ENCODE measurements at regions not wholly inside any gene's neighbourhood (a gene's known extent, or its start where the extent isn't known, plus 50 kb on each side); places are given as distances from the start of the nearest gene placed in this dataset.

DNA sequence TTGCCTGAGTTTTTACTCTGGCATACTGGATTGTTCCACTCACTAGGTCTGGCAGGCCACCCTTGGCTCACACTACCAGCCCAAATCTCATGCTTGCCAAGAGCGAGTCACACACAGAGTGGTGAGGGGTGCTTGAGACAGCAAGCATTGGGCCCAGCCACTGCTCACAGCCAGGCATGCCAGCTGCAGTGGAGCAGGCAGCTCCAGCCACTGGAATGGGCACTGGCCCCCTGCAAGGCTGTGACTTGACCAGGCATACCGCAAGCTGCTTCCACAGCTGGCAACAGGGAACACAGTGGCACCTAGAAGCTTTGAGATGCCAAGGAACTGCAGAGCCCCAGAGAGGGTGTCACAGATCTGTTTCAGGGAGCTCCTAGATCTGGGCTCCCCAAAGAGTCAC, 488.5 kb downstream of the LRFN5 start:
- no peak for ATAC-seq
- TF ChIP-seq CREB5 (CRISPR knock-in tag; IDR thresholded peaks at IDR 0.05; ENCODE audit: low read depth) (no peak), RARB (CRISPR knock-in tag; IDR thresholded peaks at IDR 0.05) (no peak)

DNA sequence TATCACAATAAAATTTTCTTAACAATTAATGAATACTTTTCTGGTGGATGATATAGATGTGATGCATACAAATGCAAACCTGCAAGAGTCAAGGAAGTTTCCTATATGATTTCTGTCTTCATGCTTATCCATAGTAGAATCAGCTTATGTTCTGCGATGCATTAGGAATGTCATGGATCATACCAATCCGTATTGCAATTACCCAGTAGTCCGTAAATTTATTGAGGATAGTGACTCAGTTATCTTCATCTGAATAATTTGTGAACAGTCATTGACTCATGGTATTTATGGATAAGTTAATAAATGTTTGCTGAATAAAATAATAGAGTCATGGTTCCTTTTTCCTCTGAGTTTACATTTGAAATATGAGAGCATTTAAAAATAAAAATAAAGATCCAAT, 483.4 kb downstream of the LRFN5 start:
- ATAC-seq, result no peak
- TF ChIP-seq BACH2 (CRISPR knock-in tag; IDR thresholded peaks at IDR 0.05; ENCODE audit: borderline replicate concordance), result no peak
- no peak for TF ChIP-seq ZFP3 (CRISPR knock-in tag; IDR thresholded peaks at IDR 0.05)
- no peak for TF ChIP-seq PATZ1 (CRISPR knock-in tag; IDR thresholded peaks at IDR 0.05; ENCODE audit: borderline replicate concordance)
- TF ChIP-seq CSRNP3 (CRISPR knock-in tag; IDR thresholded peaks at IDR 0.05), result no peak
- no peak for TF ChIP-seq SNAI2 (CRISPR knock-in tag; IDR thresholded peaks at IDR 0.05)
- TF ChIP-seq ZC3H10 (CRISPR knock-in tag; IDR thresholded peaks at IDR 0.05), result no peak
- TF ChIP-seq ZNF565 (CRISPR knock-in tag; conservative IDR thresholded peaks at IDR 0.05; ENCODE audit: low read depth), result no peak
- no peak for TF ChIP-seq TCF4 (CRISPR knock-in tag; IDR thresholded peaks at IDR 0.05; ENCODE audit: borderline replicate concordance)
- TF ChIP-seq ISL1 (CRISPR knock-in tag; IDR thresholded peaks at IDR 0.05), result no peak
- no peak for TF ChIP-seq ARNTL (CRISPR knock-in tag; IDR thresholded peaks at IDR 0.05; ENCODE audit: borderline replicate concordance, low read depth)
- no peak for TF ChIP-seq PPARA (CRISPR knock-in tag; IDR thresholded peaks at IDR 0.05; ENCODE audit: borderline replicate concordance)
- TF ChIP-seq, protein P1, sequence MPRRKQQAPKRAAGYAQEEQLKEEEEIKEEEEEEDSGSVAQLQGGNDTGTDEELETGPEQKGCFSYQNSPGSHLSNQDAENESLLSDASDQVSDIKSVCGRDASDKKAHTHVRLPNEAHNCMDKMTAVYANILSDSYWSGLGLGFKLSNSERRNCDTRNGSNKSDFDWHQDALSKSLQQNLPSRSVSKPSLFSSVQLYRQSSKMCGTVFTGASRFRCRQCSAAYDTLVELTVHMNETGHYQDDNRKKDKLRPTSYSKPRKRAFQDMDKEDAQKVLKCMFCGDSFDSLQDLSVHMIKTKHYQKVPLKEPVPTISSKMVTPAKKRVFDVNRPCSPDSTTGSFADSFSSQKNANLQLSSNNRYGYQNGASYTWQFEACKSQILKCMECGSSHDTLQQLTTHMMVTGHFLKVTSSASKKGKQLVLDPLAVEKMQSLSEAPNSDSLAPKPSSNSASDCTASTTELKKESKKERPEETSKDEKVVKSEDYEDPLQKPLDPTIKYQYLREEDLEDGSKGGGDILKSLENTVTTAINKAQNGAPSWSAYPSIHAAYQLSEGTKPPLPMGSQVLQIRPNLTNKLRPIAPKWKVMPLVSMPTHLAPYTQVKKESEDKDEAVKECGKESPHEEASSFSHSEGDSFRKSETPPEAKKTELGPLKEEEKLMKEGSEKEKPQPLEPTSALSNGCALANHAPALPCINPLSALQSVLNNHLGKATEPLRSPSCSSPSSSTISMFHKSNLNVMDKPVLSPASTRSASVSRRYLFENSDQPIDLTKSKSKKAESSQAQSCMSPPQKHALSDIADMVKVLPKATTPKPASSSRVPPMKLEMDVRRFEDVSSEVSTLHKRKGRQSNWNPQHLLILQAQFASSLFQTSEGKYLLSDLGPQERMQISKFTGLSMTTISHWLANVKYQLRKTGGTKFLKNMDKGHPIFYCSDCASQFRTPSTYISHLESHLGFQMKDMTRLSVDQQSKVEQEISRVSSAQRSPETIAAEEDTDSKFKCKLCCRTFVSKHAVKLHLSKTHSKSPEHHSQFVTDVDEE (CRISPR knock-in tag; IDR thresholded peaks at IDR 0.05), result no peak
- TF ChIP-seq CSDC2 (CRISPR knock-in tag; IDR thresholded peaks at IDR 0.05), result no peak
- no peak for TF ChIP-seq TOX (CRISPR knock-in tag; IDR thresholded peaks at IDR 0.05; ENCODE audit: borderline replicate concordance)
- TF ChIP-seq ZNF70 (CRISPR knock-in tag; IDR thresholded peaks at IDR 0.05), result no peak
- no peak for TF ChIP-seq CREB5 (CRISPR knock-in tag; IDR thresholded peaks at IDR 0.05; ENCODE audit: low read depth)
- TF ChIP-seq POU6F1 (CRISPR knock-in tag; IDR thresholded peaks at IDR 0.05; ENCODE audit: borderline replicate concordance, low read depth), result no peak

DNA sequence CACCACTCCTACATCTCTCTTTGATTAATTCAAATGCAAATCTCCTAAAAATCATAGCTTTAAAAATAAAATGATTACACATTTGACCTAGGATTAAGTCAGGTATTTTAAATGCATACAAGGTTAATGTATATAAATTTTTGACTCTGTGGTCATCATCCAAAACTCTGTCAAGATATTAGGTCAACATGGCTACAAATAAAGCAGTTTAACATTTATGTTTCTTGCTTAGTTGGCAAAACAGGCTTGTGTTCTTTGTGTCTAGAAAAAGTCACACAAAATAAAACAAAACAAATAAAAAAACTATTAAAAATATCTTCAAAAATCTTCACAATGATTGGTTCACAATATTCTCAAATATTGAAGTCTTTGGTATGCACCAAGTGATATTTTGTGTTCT, 473.2 kb downstream of the LRFN5 start:
- ATAC-seq, result no peak
- TF ChIP-seq ZFP30 (CRISPR knock-in tag; IDR thresholded peaks at IDR 0.05), result no peak
- no peak for TF ChIP-seq TCF4 (CRISPR knock-in tag; IDR thresholded peaks at IDR 0.05; ENCODE audit: borderline replicate concordance)
- TF ChIP-seq ZFP3 (CRISPR knock-in tag; IDR thresholded peaks at IDR 0.05), result no peak
- TF ChIP-seq ARNTL (CRISPR knock-in tag; IDR thresholded peaks at IDR 0.05; ENCODE audit: borderline replicate concordance, low read depth), result no peak
- TF ChIP-seq CSDC2 (CRISPR knock-in tag; IDR thresholded peaks at IDR 0.05), result no peak
- no peak for TF ChIP-seq OSR1 (CRISPR knock-in tag; IDR thresholded peaks at IDR 0.05)
- no peak for TF ChIP-seq CSRNP3 (CRISPR knock-in tag; IDR thresholded peaks at IDR 0.05)
